DOHH2 (cell line): ENCODE measurements at regions not wholly inside any gene's neighbourhood (a gene's known extent, or its start where the extent isn't known, plus 50 kb on each side); places are given as distances from the start of the nearest gene placed in this dataset.

Source experiments
- CTCF ChIP-seq: fragments of 200-600 bp; sonication (generic); IDR thresholded peaks from one replicate; pipeline ENCODE4 v1.5.1; 2014; ENCODE audit warnings: antibody characterized with exemption, mild to moderate bottlenecking, low read depth, low read length; ENCODE audit not compliant: poor library complexity, severe bottlenecking
- EZH2phosphoT487 ChIP-seq: fragments of 200-600 bp; sonication (generic); IDR thresholded peaks from 2 replicates; pipeline ENCODE4 v1.6.1; 2017; ENCODE audit warnings: borderline replicate concordance, mild to moderate bottlenecking, antibody characterized with exemption, low read length, moderate library complexity, mixed read lengths

- no peak for TF ChIP-seq CTCF
- TF ChIP-seq EZH2phosphoT487: no peak
Observed at GRCh38 chr22:22773427-22773826, 114.2 kb upstream of the IGLL5 start.
